GM21723 (cell line): ENCODE measurements at regions not wholly inside any gene's neighbourhood (a gene's known extent, or its start where the extent isn't known, plus 50 kb on each side); places are given as distances from the start of the nearest gene placed in this dataset.

Source experiments
- ATAC-seq: cut with Tn5 transposase; IDR thresholded peaks from one replicate; pipeline ENCODE4 v1.9.1; 2021; ENCODE audit warnings: mild to moderate bottlenecking, moderate library complexity; ENCODE audit not compliant: unreplicated experiment

- no peak for ATAC-seq
These were observed 124.0 kb upstream of the BOD1 start for GRCh38 chr5:173740400-173740799.

GRCh38 chr5:173741087-173741486 lies 124.6 kb upstream of the BOD1 start:
- ATAC-seq: no peak

- ATAC-seq: peak; percentile 4
These were observed 125.4 kb upstream of the BOD1 start for GRCh38 chr5:173741729-173742431.

GRCh38 chr5:173742432-173742816 lies 126.0 kb upstream of the BOD1 start:
- peak; percentile 65 for ATAC-seq

GRCh38 chr5:173743641-173744343 lies 127.3 kb upstream of the BOD1 start:
- ATAC-seq: peak; percentile 58

- ATAC-seq: no peak
These were observed 128.1 kb upstream of the BOD1 start for GRCh38 chr5:173744551-173744950.

- ATAC-seq: peak; percentile 46
These were observed 128.7 kb upstream of the BOD1 start for GRCh38 chr5:173745123-173745522.

- ATAC-seq: no peak
These were observed 129.1 kb upstream of the BOD1 start for GRCh38 chr5:173745557-173745956.

- ATAC-seq: no peak
These were observed 129.7 kb upstream of the BOD1 start for GRCh38 chr5:173746047-173746646.

- no peak for ATAC-seq
These were observed 131.4 kb upstream of the BOD1 start for GRCh38 chr5:173747876-173748275.

GRCh38 chr5:173750538-173751265 lies 134.3 kb upstream of the BOD1 start:
- no peak for ATAC-seq

- no peak for ATAC-seq
These were observed 134.8 kb upstream of the BOD1 start for GRCh38 chr5:173751266-173751600.

- ATAC-seq: no peak
These were observed 135.5 kb upstream of the CPEB4 start for GRCh38 chr5:173752653-173753052.

- no peak for ATAC-seq
These were observed 134.6 kb upstream of the CPEB4 start for GRCh38 chr5:173753307-173754168.

GRCh38 chr5:173755319-173755718 lies 132.8 kb upstream of the CPEB4 start:
- no peak for ATAC-seq

- no peak for ATAC-seq
These were observed 130.5 kb upstream of the CPEB4 start for GRCh38 chr5:173757403-173758209.

GRCh38 chr5:173758676-173759075 lies 129.5 kb upstream of the CPEB4 start:
- no peak for ATAC-seq

- no peak for ATAC-seq
These were observed 128.5 kb upstream of the CPEB4 start for GRCh38 chr5:173759691-173760090.

- ATAC-seq: no peak
These were observed 127.5 kb upstream of the CPEB4 start for GRCh38 chr5:173760461-173761177.
